Heart right ventricle (tissue), 16 donors: ENCODE measurements at regions not wholly inside any gene's neighbourhood (a gene's known extent, or its start where the extent isn't known, plus 50 kb on each side); places are given as distances from the start of the nearest gene placed in this dataset.

ENCODE experiments used
- ATAC-seq, 8 donors: fragments of 200-7000 bp; cut with Tn5 transposase; one replicate each; pipeline ENCODE4 v1.9.1; 2020; ENCODE audit warnings: mild to moderate bottlenecking in 8 of 8, moderate library complexity in 8 of 8, moderate number of reproducible peaks in 1 of 8
- DNase-seq, 2 donors: peaks; one replicate each; pipeline ENCODE4 v3.0.0-alpha.2; 2020
- H3K27ac ChIP-seq, 10 donors: fragments of 200-600 bp; sonication (generic) in 2 of 10; one replicate each; pipeline versions ENCODE4 v1.5.0 to v1.8.0; 2020 to 2022; ENCODE audit warnings: mild to moderate bottlenecking in 3 of 10
- H3K27me3 ChIP-seq, 7 donors: fragments of 200-600 bp; one replicate each; pipeline ENCODE4 v1.8.0; 2021 to 2022; ENCODE audit warnings: mild to moderate bottlenecking in 2 of 7
- H3K36me3 ChIP-seq, 9 donors: fragments of 200-600 bp; sonication (generic) in 1 of 9; one replicate each; pipeline versions ENCODE4 v1.5.0 to v1.8.0; 2020 to 2022; ENCODE audit warnings: mild to moderate bottlenecking in 2 of 9
- H3K4me1 ChIP-seq, 9 donors: fragments of 200-600 bp; sonication (generic) in 1 of 9; one replicate each; pipeline versions ENCODE4 v1.5.0 to v1.8.0; 2020 to 2022; ENCODE audit warnings: mild to moderate bottlenecking in 4 of 9
- H3K4me3 ChIP-seq, 10 donors: fragments of 200-600 bp; sonication (generic) in 2 of 10; one replicate each; pipeline versions ENCODE4 v1.5.0 to v1.8.0; 2020 to 2022; ENCODE audit warnings: mild to moderate bottlenecking in 7 of 10, moderate library complexity in 2 of 10
- H3K9me3 ChIP-seq, 11 donors: fragments of 200-600 bp in 10 of 11; sonication (generic) in 2 of 11; one replicate each; pipeline versions ENCODE4 v1.5.0 to v1.8.0; 2013 to 2022; ENCODE audit warnings: mild to moderate bottlenecking in 2 of 11, control low read depth in 1 of 11, moderate library complexity in 1 of 11
- WGBS, 2 donors: extraction: QIAGEN DNeasy Blood & Tissue Kit; methylation state at CpG; one replicate each; pipeline ENCODE4 v1.1.7; 2013; ENCODE audit warnings: inconsistent platforms in 1 of 2; 5-methylcytosine and 5-hydroxymethylcytosine counted together
- intact Hi-C, 10 donors: fragments of 100-400 bp; cut with DNase I; formaldehyde crosslinking; loops; one replicate each; pipeline versions ENCODE4 v1.11.1 to v1.14.2; 2022
- TF ChIP-seq, protein P1 (sequence below), 9 donors: fragments of 200-600 bp; sonication (generic) in 2 of 9; IDR thresholded peaks; one replicate each; pipeline versions ENCODE4 v1.5.0 to v1.8.0; 2021 to 2022; ENCODE audit warnings: antibody characterized with exemption in 9 of 9, mild to moderate bottlenecking in 5 of 9, moderate library complexity in 1 of 9
- donor health status: Arrhythmogenic right ventricular cardiomyopathy.
- donor health status: ischemic (EF 13 %, LVEDD 7.1; RV severe dilation, severe dysfunction).
- donor health status: healthy with polysubstance abuse.
- donor health status: DM: no; HTN: yes; CAD: no.
- donor health status: DM: no; HTN: no; CAD: no.
- donor health status: ischemic (EF 25% LVEDD 6.9; RV normal size, moderate dysfunction).
- donor health status: ischemic (EF 25% LVEDD 5.7; RV mildly dilated, moderate dysfunction).
- donor health status: healthy.
- donor health status: DM: yes; HTN: yes; CAD: no.
- donor health status: Ischemic cardiomyopathy.
- donor health status: ischemic (EF 35%, LVEDD 5.7; RV mildly dilated, moderate dysfunction).
- donor health status: nonischemic (EF 11% LVEDD 7.7; RV severe dilation, severe dysfunction).
- donor health status: DM: yes; HTN: yes; CAD: no.
- donor health status: PGD.
- donor health status: ischemic (EF 29% LVEDD 5.4; RV normal size, mild dysfunction).
- donor health status: nonischemic (EF 23%, LVEDD 6.1; RV moderate dilation, normal function).

DNA sequence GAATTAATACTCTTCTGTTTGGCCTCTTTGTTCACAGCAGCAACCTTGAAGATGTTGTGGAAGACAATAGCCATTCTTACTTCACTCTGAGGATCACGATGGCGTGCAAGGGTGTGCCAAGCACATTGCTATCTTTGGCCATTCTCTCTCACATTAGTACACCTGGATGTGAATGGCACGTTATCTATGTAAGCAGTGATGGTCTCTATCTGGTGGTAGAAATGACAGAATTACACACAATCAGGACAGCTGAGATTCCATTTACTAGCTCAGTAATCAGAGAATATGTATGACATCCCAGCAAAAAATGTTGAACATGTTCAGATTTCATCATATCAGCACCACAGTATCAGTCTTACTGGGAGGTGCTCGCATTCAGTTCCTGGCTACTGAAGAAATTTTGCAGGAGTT is 116.2 kb downstream of the LCA5 start:
- H3K36me3 ChIP-seq: no peaks in the 10 kb centered on the region
- ATAC-seq (no peak), DNase-seq (no peak)
- intact Hi-C loops: no loop called here
- TF ChIP-seq, protein P1, sequence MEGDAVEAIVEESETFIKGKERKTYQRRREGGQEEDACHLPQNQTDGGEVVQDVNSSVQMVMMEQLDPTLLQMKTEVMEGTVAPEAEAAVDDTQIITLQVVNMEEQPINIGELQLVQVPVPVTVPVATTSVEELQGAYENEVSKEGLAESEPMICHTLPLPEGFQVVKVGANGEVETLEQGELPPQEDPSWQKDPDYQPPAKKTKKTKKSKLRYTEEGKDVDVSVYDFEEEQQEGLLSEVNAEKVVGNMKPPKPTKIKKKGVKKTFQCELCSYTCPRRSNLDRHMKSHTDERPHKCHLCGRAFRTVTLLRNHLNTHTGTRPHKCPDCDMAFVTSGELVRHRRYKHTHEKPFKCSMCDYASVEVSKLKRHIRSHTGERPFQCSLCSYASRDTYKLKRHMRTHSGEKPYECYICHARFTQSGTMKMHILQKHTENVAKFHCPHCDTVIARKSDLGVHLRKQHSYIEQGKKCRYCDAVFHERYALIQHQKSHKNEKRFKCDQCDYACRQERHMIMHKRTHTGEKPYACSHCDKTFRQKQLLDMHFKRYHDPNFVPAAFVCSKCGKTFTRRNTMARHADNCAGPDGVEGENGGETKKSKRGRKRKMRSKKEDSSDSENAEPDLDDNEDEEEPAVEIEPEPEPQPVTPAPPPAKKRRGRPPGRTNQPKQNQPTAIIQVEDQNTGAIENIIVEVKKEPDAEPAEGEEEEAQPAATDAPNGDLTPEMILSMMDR (IDR thresholded peaks at IDR 0.05): no peak
- no peak overlapping the region for H3K4me3 ChIP-seq
- H3K4me1 ChIP-seq: peaks cover 0 to 11% (median 5%) of the 10 kb centered on the region in 9 donors
- WGBS, 2 donors: 86 to 91% methylated on average over 4 of the region's 4 CpGs
- no peaks in the 10 kb centered on the region for H3K9me3 ChIP-seq
- H3K27me3 ChIP-seq: no peaks in the 10 kb centered on the region
- no peak overlapping the region for H3K27ac ChIP-seq

DNA sequence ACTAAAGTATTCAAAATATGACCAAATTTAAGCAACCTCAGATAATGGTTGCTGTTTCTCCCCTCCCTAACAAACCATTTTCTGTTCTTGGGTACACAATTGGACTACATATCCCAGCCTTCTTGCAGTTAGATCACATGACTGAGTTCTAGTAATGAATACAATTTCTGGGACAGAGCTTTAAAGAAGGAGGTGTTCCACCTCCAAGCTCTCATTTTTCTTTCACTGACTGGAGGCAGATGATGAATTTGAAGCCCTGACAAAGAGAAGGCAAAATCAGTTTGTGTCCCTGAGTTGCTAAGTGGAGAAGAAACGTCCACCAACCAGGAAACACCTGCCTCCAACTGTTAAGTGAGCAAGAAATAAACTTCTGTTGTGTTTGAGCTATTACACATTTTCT is 117.2 kb downstream of the LCA5 start:
- Histone ChIP-seq H3K4me1 (peaks cover 0 to 11% (median 5%) of the 10 kb centered on the region in 9 donors), H3K4me3 (no peak overlapping the region), H3K9me3 (no peaks in the 10 kb centered on the region), H3K27ac (no peak overlapping the region), H3K27me3 (no peaks in the 10 kb centered on the region), H3K36me3 (no peaks in the 10 kb centered on the region)
- WGBS, 2 donors: 26 to 39% methylated on average over 1 of the region's 1 CpG
- intact Hi-C loops: no loop called here
- ATAC-seq: no peak
- TF ChIP-seq, protein P1 (IDR thresholded peaks at IDR 0.05): no peak
- no peak for DNase-seq

DNA sequence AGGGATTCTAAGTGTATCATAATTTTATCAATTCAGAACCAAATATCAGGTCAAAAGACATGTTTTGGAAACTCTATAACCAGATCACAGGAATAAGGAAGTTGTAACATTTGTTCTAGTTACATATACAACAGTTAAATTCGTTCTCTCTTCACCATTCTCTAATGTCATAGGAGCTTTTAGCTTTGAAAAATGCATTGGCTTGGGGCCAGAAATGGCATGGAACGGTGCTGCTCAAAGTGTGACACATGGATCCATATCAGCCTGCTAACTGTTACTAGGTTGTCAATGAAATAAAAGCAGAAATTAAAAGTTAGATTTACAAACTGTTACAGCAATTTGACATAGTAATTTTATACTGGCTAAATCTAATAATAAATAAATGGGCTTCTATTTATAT is 120.3 kb downstream of the LCA5 start:
- DNase-seq (no peak), ATAC-seq (no peak)
- Histone ChIP-seq H3K9me3 (no peaks in the 10 kb centered on the region), H3K27ac (no peak overlapping the region), H3K4me3 (no peak overlapping the region), H3K36me3 (no peaks in the 10 kb centered on the region), H3K4me1 (peaks cover 0 to 8% (median 6%) of the 10 kb centered on the region in 9 donors), H3K27me3 (no peaks in the 10 kb centered on the region)
- intact Hi-C loops: no loop called here
- 34 to 42% methylated on average over 2 of the region's 2 CpGs for WGBS, 2 donors
- TF ChIP-seq, protein P1 (IDR thresholded peaks at IDR 0.05): no peak

DNA sequence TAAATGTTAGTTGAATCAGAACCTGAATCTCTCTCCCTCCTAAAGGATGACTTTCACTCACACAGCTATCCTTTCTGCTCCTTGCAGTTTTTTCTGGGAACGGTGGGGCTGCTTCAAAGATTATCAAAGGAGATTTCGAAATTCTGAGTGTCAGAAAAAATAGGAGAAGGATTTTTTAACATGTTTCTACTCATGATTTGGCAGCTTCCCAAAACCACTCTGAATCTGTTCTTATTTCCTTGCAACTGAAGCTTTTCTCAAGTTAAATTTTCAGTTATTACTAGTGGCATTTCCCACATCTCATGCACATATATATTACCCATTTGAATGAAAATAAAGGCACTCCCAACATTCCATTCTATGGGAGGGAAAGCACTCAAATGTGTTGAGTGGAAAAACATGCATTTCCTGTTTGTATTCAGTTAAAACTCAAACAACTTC is 123.6 kb downstream of the LCA5 start:
- intact Hi-C loops: no loop called here
- WGBS, 2 donors: 32 to 55% methylated on average over 2 of the region's 2 CpGs
- Histone ChIP-seq H3K4me1 (peaks cover 0 to 4% (median 0%) of the 10 kb centered on the region in 9 donors), H3K27ac (no peak overlapping the region), H3K4me3 (no peak overlapping the region), H3K36me3 (no peaks in the 10 kb centered on the region), H3K27me3 (no peaks in the 10 kb centered on the region), H3K9me3 (no peaks in the 10 kb centered on the region)
- DNase-seq (no peak), ATAC-seq (no peak)
- TF ChIP-seq, protein P1 (IDR thresholded peaks at IDR 0.05): no peak
